Forelimb muscle (tissue), 1 donor: ENCODE measurements at regions not wholly inside any gene's neighbourhood (a gene's known extent, or its start where the extent isn't known, plus 50 kb on each side); places are given as distances from the start of the nearest gene placed in this dataset.

Experiments used
- DNase-seq: peaks from one replicate; pipeline ENCODE4 v3.0.0-alpha.2; 2013; ENCODE audit warnings: low read depth

- no peak for DNase-seq
Measured at GRCh38 chr9:90300611-90301276, 341.9 kb downstream of the DIRAS2 start.

GRCh38 chr9:90301277-90301653 lies 341.4 kb downstream of the DIRAS2 start:
- no peak for DNase-seq

GRCh38 chr9:90303655-90304054 lies 339.0 kb downstream of the DIRAS2 start:
- no peak for DNase-seq

GRCh38 chr9:90306158-90306557 lies 336.5 kb downstream of the DIRAS2 start:
- no peak for DNase-seq

GRCh38 chr9:90307167-90307833 lies 335.3 kb downstream of the DIRAS2 start:
- DNase-seq = no peak

- no peak for DNase-seq
Measured at GRCh38 chr9:90307891-90308290, 334.7 kb downstream of the DIRAS2 start.

- no peak for DNase-seq
Measured at GRCh38 chr9:90308691-90309090, 333.9 kb downstream of the DIRAS2 start.

- DNase-seq = no peak
Measured at GRCh38 chr9:90309809-90310520, 332.7 kb downstream of the DIRAS2 start.

- DNase-seq = no peak
Measured at GRCh38 chr9:90310521-90310876, 332.1 kb downstream of the DIRAS2 start.

- DNase-seq = no peak
Measured at GRCh38 chr9:90311811-90312210, 330.8 kb downstream of the DIRAS2 start.

- DNase-seq = no peak
Measured at GRCh38 chr9:90322296-90322695, 320.3 kb downstream of the DIRAS2 start.

GRCh38 chr9:90325913-90326653 lies 316.5 kb downstream of the DIRAS2 start:
- no peak for DNase-seq

GRCh38 chr9:90330231-90330630 lies 312.4 kb downstream of the DIRAS2 start:
- no peak for DNase-seq

GRCh38 chr9:90331826-90332575 lies 310.6 kb downstream of the DIRAS2 start:
- DNase-seq = no peak

- DNase-seq = no peak
Measured at GRCh38 chr9:90333226-90333625, 309.4 kb downstream of the DIRAS2 start.

- no peak for DNase-seq
Measured at GRCh38 chr9:90340421-90340820, 302.2 kb downstream of the DIRAS2 start.

- DNase-seq = no peak
Measured at GRCh38 chr9:90342607-90343006, 300.0 kb downstream of the DIRAS2 start.

- DNase-seq = no peak
Measured at GRCh38 chr9:90343366-90343765, 299.3 kb downstream of the DIRAS2 start.

- DNase-seq = no peak
Measured at GRCh38 chr9:90343991-90344390, 298.6 kb downstream of the DIRAS2 start.

GRCh38 chr9:90365666-90366065 lies 277.0 kb downstream of the DIRAS2 start:
- DNase-seq = no peak

- no peak for DNase-seq
Measured at GRCh38 chr9:90368241-90368640, 274.4 kb downstream of the DIRAS2 start.

- no peak for DNase-seq
Measured at GRCh38 chr9:90368928-90369327, 273.7 kb downstream of the DIRAS2 start.
